GM23338 (cell line): ENCODE measurements at regions not wholly inside any gene's neighbourhood (a gene's known extent, or its start where the extent isn't known, plus 50 kb on each side); places are given as distances from the start of the nearest gene placed in this dataset.
A peak's percentile ranks its signal among the peaks of the same experiment; 100 is the strongest.

ENCODE experiments used
- ATAC-seq: fragments of 200-7000 bp; cut with Tn5 transposase; 3 replicates; pipeline ENCODE4 v1.9.1; 2020
- DNase-seq: peaks from one replicate; pipeline ENCODE4 v3.0.0-alpha.2; 2015; ENCODE audit warnings: low spot score
- H2AFZ ChIP-seq: fragments of 200-600 bp; sonication (generic); 2 replicates; pipeline ENCODE4 v1.8.0; 2016; ENCODE audit warnings: antibody characterized with exemption, mild to moderate bottlenecking, moderate library complexity
- H3F3A ChIP-seq: fragments of 200-600 bp; sonication (generic); replicated peaks from 2 replicates; pipeline ENCODE4 v1.8.0; 2017; ENCODE audit warnings: antibody characterized with exemption, mixed run types, low read depth
- H3K27ac ChIP-seq: fragments of 200-600 bp; sonication (generic); 2 replicates; pipeline ENCODE4 v1.6.1; 2016; ENCODE audit warnings: low read depth
- H3K27me3 ChIP-seq: fragments of 200-600 bp; sonication (generic); 2 replicates; pipeline ENCODE4 v1.8.0; 2016; ENCODE audit warnings: mild to moderate bottlenecking, mixed run types, moderate library complexity; ENCODE audit not compliant: insufficient read depth
- H3K36me3 ChIP-seq: fragments of 200-600 bp; sonication (generic); 2 replicates; pipeline ENCODE4 v1.8.0; 2016; ENCODE audit warnings: mild to moderate bottlenecking; ENCODE audit not compliant: insufficient read depth
- H3K4me1 ChIP-seq: fragments of 200-600 bp; sonication (generic); 2 replicates; pipeline ENCODE4 v1.8.0; 2016; ENCODE audit warnings: mild to moderate bottlenecking, moderate library complexity; ENCODE audit not compliant: insufficient read depth
- H3K4me2 ChIP-seq: fragments of 200-600 bp; sonication (generic); 2 replicates; pipeline ENCODE4 v1.7.1; 2017; ENCODE audit warnings: mixed run types
- H3K4me3 ChIP-seq: fragments of 200-600 bp; sonication (generic); 2 replicates; pipeline ENCODE4 v1.6.1; 2016; ENCODE audit warnings: mixed run types
- H3K79me2 ChIP-seq: fragments of 200-600 bp; sonication (generic); replicated peaks from 2 replicates; pipeline ENCODE4 v1.8.0; 2017; ENCODE audit warnings: mild to moderate bottlenecking; ENCODE audit not compliant: insufficient read depth
- H3K9me2 ChIP-seq: fragments of 200-600 bp; sonication (generic); 2 replicates; pipeline ENCODE4 v1.8.0; 2017; ENCODE audit not compliant: insufficient read depth
- H4K20me1 ChIP-seq: fragments of 200-600 bp; sonication (generic); replicated peaks from 2 replicates; pipeline ENCODE4 v1.8.0; 2017; ENCODE audit warnings: mild to moderate bottlenecking; ENCODE audit not compliant: insufficient read depth
- H3K27ac Mint-ChIP-seq: 2 replicates; pipeline ENCODE4 v1.8.0; 2020; ENCODE audit warnings: inconsistent platforms, mild to moderate bottlenecking, moderate library complexity, mixed read lengths
- H3K27me3 Mint-ChIP-seq: 3 replicates; pipeline ENCODE4 v1.8.0; 2022; ENCODE audit warnings: low read depth, mild to moderate bottlenecking, moderate library complexity, mixed read lengths, inconsistent platforms; ENCODE audit not compliant: insufficient read depth, poor library complexity
- H3K36me3 Mint-ChIP-seq: 3 replicates; pipeline ENCODE4 v1.8.0; 2021; ENCODE audit warnings: low read depth, mild to moderate bottlenecking, inconsistent platforms, moderate library complexity, mixed read lengths
- H3K4me1 Mint-ChIP-seq: 3 replicates; pipeline ENCODE4 v1.8.0; 2020; ENCODE audit warnings: mild to moderate bottlenecking, inconsistent platforms, mixed read lengths
- H3K4me3 Mint-ChIP-seq: 3 replicates; pipeline ENCODE4 v1.8.0; 2021; ENCODE audit warnings: moderate library complexity, mild to moderate bottlenecking, inconsistent platforms, mixed read lengths
- H3K9me3 Mint-ChIP-seq: 3 replicates; pipeline ENCODE4 v1.8.0; 2020; ENCODE audit warnings: moderate library complexity, mild to moderate bottlenecking, inconsistent platforms, mixed read lengths
- CREB1 ChIP-seq: fragments of 250-450 bp; sonication (Bioruptor Pico); IDR thresholded peaks from 2 replicates; pipeline ENCODE4 v1.5.0; 2020; ENCODE audit warnings: low read depth, mild to moderate bottlenecking, moderate library complexity
- CTCF ChIP-seq, 2 experiments: fragments of 200-600 bp in 1 of 2; sonication (generic) in 1 of 2; conservative IDR thresholded peaks; 2 replicates each; pipeline versions ENCODE4 v1.5.1 to v1.6.1; 2016 to 2017; ENCODE audit warnings: antibody characterized with exemption in 2 of 2, low read depth in 2 of 2, mild to moderate bottlenecking in 2 of 2, moderate library complexity in 1 of 2
- ETS1 ChIP-seq: IDR thresholded peaks from 2 replicates; pipeline ENCODE4 v1.6.1; 2016; ENCODE audit warnings: antibody characterized with exemption
- EZH2 ChIP-seq: fragments of 200-600 bp; sonication (generic); IDR thresholded peaks from one replicate; pipeline ENCODE4 v1.8.0; 2017; ENCODE audit warnings: antibody characterized with exemption, mild to moderate bottlenecking, low read depth; ENCODE audit not compliant: unreplicated experiment
- EZH2phosphoT487 ChIP-seq: fragments of 200-600 bp; sonication (generic); IDR thresholded peaks from one replicate; pipeline ENCODE4 v1.8.1; 2018; ENCODE audit warnings: antibody characterized with exemption; ENCODE audit not compliant: unreplicated experiment
- JUNB ChIP-seq: IDR thresholded peaks from one replicate; pipeline ENCODE4 v1.6.1; 2016; ENCODE audit warnings: antibody characterized with exemption; ENCODE audit not compliant: unreplicated experiment
- NANOG ChIP-seq: IDR thresholded peaks from 2 replicates; pipeline ENCODE4 v1.6.1; 2016; ENCODE audit warnings: antibody characterized with exemption, borderline replicate concordance
- REST ChIP-seq: IDR thresholded peaks from one replicate; pipeline ENCODE4 v1.6.1; 2018; ENCODE audit warnings: antibody characterized with exemption; ENCODE audit not compliant: unreplicated experiment
- STAT1 ChIP-seq: IDR thresholded peaks from one replicate; pipeline ENCODE4 v1.6.1; 2016; ENCODE audit warnings: antibody characterized with exemption; ENCODE audit not compliant: unreplicated experiment
- ZNF114 ChIP-seq: fragments of 250-450 bp; sonication (Bioruptor Pico); IDR thresholded peaks from 2 replicates; pipeline ENCODE4 v1.5.0; 2020; ENCODE audit warnings: mild to moderate bottlenecking, moderate library complexity
- ZNF331 ChIP-seq: fragments of 250-450 bp; sonication (Bioruptor Pico); IDR thresholded peaks from 2 replicates; pipeline ENCODE4 v1.5.0; 2020; ENCODE audit warnings: low read depth, mild to moderate bottlenecking, moderate library complexity

GRCh38 chr4:151908734-151909497, 148.1 kb upstream of the GATB start:
- H3K79me2 ChIP-seq = no peaks in the 10 kb centered on the region
- TF ChIP-seq ZNF114 (CRISPR knock-in tag) (no peak), EZH2phosphoT487 (no peak), REST (no peak), JUNB (no peak), CTCF (conservative IDR thresholded peaks at IDR 0.05; ENCODE audit: low read depth in 2 of 2) (no peak), NANOG (no peak), ZNF331 (CRISPR knock-in tag) (no peak)
- no peaks in the 10 kb centered on the region for H3K36me3 Mint-ChIP-seq
- H3K27ac Mint-ChIP-seq = no peak overlapping the region
- no peaks in the 10 kb centered on the region for H3K9me3 Mint-ChIP-seq
- no peak for DNase-seq
- H4K20me1 ChIP-seq = no peaks in the 10 kb centered on the region
- H3K27ac ChIP-seq = no peak overlapping the region
- H3K9me2 ChIP-seq = peaks cover 19% of the 10 kb centered on the region
- no peak overlapping the region for H3K4me3 Mint-ChIP-seq
- H2AFZ ChIP-seq = no peak overlapping the region; the same call in 1 of the 2 replicates
- no peak overlapping the region for H3K4me2 ChIP-seq
- peaks cover 11% of the 10 kb centered on the region for H3K4me1 ChIP-seq
- ATAC-seq = no peak
- H3K27me3 ChIP-seq = no peaks in the 10 kb centered on the region
- H3K4me1 Mint-ChIP-seq = peaks cover 33% of the 10 kb centered on the region
- H3K4me3 ChIP-seq = no peak overlapping the region
- H3K27me3 Mint-ChIP-seq = peaks cover 8% of the 10 kb centered on the region
- H3K36me3 ChIP-seq = no peaks in the 10 kb centered on the region
- H3F3A ChIP-seq = no peaks in the 10 kb centered on the region

- H3K4me2 ChIP-seq = no peak overlapping the region
- no peaks in the 10 kb centered on the region for H3K79me2 ChIP-seq
- Mint-ChIP-seq H3K27ac (peak overlapping the region; percentile 43; the same call in 1 of the 2 replicates), H3K27me3 (peaks cover 12% of the 10 kb centered on the region), H3K4me1 (peaks cover 33% of the 10 kb centered on the region), H3K9me3 (peaks cover under 1% of the 10 kb centered on the region; the same call in 2 of the 3 replicates), H3K4me3 (no peak overlapping the region), H3K36me3 (peaks cover 3% of the 10 kb centered on the region; the same call in 2 of the 3 replicates)
- no peak overlapping the region for H3K27ac ChIP-seq
- H3K36me3 ChIP-seq = no peaks in the 10 kb centered on the region
- ATAC-seq = no peak
- H3K4me3 ChIP-seq = no peak overlapping the region
- no peaks in the 10 kb centered on the region for H3K27me3 ChIP-seq
- H3K4me1 ChIP-seq = peaks cover 11% of the 10 kb centered on the region
- no peaks in the 10 kb centered on the region for H3F3A ChIP-seq
- DNase-seq = no peak
- peak overlapping the region; percentile 34; the same call in 1 of the 2 replicates for H2AFZ ChIP-seq
- H4K20me1 ChIP-seq = no peaks in the 10 kb centered on the region
- H3K9me2 ChIP-seq = peaks cover 18% of the 10 kb centered on the region
- no peak for TF ChIP-seq CTCF (conservative IDR thresholded peaks at IDR 0.05; ENCODE audit: low read depth in 2 of 2)
- TF ChIP-seq CREB1 (CRISPR knock-in tag) = no peak
- no peak for TF ChIP-seq STAT1
- TF ChIP-seq ETS1 = no peak
- no peak for TF ChIP-seq EZH2phosphoT487
- no peak for TF ChIP-seq EZH2
Observed at GRCh38 chr4:151908201-151908600, 147.4 kb upstream of the GATB start.
